ENCODE measurements at regions not wholly inside any gene's neighbourhood (a gene's known extent, or its start where the extent isn't known, plus 50 kb on each side); places are given as distances from the start of the nearest gene placed in this dataset.

GRCh38 chrX:34227804-34228203 lies 95.7 kb upstream of the FAM47A start:
- no peak for DNase-seq (ENCODE audit: low spot score)
- H3K79me2 ChIP-seq (replicated peaks; ENCODE audit: insufficient read depth) = no peaks in the 10 kb centered on the region
- Mint-ChIP-seq H3K4me1 (no peaks in the 10 kb centered on the region; the same call in 2 of the 3 replicates), H3K36me3 (ENCODE audit: low read depth) (no peaks in the 10 kb centered on the region; the same call in 2 of the 3 replicates), H3K4me3 (no peak overlapping the region), H3K9me3 (peaks cover 5% of the 10 kb centered on the region; the same call in 2 of the 3 replicates), H3K27ac (no peak overlapping the region), H3K27me3 (ENCODE audit: insufficient read depth, low read depth, poor library complexity) (peaks cover 2% of the 10 kb centered on the region)
- H2AFZ ChIP-seq = no peak overlapping the region
- H3K4me2 ChIP-seq = no peak overlapping the region
- TF ChIP-seq EZH2phosphoT487 (IDR thresholded peaks at IDR 0.05; ENCODE audit: unreplicated experiment) = no peak
- TF ChIP-seq REST (IDR thresholded peaks at IDR 0.05; ENCODE audit: unreplicated experiment) = no peak
- no peak for TF ChIP-seq ZNF462 (CRISPR knock-in tag; IDR thresholded peaks at IDR 0.05)
- no peak for TF ChIP-seq CTCF (conservative IDR thresholded peaks at IDR 0.05; ENCODE audit: low read depth in 2 of 2)
- no peak for TF ChIP-seq NANOG (IDR thresholded peaks at IDR 0.05; ENCODE audit: borderline replicate concordance)
- no peak for TF ChIP-seq POLR2AphosphoS5 (IDR thresholded peaks at IDR 0.05; ENCODE audit: low read depth)
- no peak for TF ChIP-seq ZNF114 (CRISPR knock-in tag; IDR thresholded peaks at IDR 0.05)
- TF ChIP-seq JUNB (IDR thresholded peaks at IDR 0.05; ENCODE audit: unreplicated experiment) = no peak
- no peak for TF ChIP-seq CREB1 (CRISPR knock-in tag; IDR thresholded peaks at IDR 0.05; ENCODE audit: low read depth)
- no peak for TF ChIP-seq EZH2 (IDR thresholded peaks at IDR 0.05; ENCODE audit: low read depth, unreplicated experiment)
- no peak for TF ChIP-seq STAT1 (IDR thresholded peaks at IDR 0.05; ENCODE audit: unreplicated experiment)
- TF ChIP-seq ZNF331 (CRISPR knock-in tag; IDR thresholded peaks at IDR 0.05; ENCODE audit: low read depth) = no peak
- no peak for TF ChIP-seq ETS1 (IDR thresholded peaks at IDR 0.05)
- no peak overlapping the region for H3K4me3 ChIP-seq
- no peaks in the 10 kb centered on the region for H3K27me3 ChIP-seq (ENCODE audit: insufficient read depth)
- no peak for ATAC-seq
- H3K4me1 ChIP-seq (ENCODE audit: insufficient read depth) = no peaks in the 10 kb centered on the region
- no peaks in the 10 kb centered on the region for H3F3A ChIP-seq (replicated peaks; ENCODE audit: low read depth)
- H3K36me3 ChIP-seq (ENCODE audit: insufficient read depth) = no peaks in the 10 kb centered on the region
- H3K9me2 ChIP-seq (ENCODE audit: insufficient read depth) = no peaks in the 10 kb centered on the region
- H4K20me1 ChIP-seq (replicated peaks; ENCODE audit: insufficient read depth) = no peaks in the 10 kb centered on the region
- H3K27ac ChIP-seq (ENCODE audit: low read depth) = no peak overlapping the region

Data from GM23338 (cell line).